ENCODE measurements at regions not wholly inside any gene's neighbourhood (a gene's known extent, or its start where the extent isn't known, plus 50 kb on each side); places are given as distances from the start of the nearest gene placed in this dataset.

DNA sequence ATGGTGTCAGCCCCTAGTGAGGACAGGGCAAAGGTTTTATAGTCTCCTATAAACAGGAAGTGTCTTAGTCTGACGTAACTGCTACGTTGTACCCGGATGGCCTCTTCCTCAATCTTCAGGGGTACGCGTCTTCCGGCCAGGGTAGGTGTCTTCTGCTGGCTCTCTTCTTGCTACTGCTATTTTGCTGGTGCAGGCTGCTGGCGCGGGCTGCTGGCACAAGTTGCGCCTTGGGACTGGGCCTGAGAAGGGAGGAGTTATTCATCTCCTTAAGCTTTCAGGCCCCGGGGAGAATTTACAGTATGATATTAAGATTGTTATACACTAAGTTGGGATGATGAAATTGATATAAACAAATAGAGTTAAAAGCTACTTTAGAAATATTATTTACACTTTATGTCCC is 74.4 kb downstream of the HDGFL1 start:
- Histone ChIP-seq H3K4me3 (no peak overlapping the region), H3K27ac (no peak overlapping the region), H3K27me3 (no peaks in the 10 kb centered on the region), H3K36me3 (replicated peaks in 1 of 2; ENCODE audit: insufficient read depth in 1 of 2, low read depth in 2 of 2) (no peaks in the 10 kb centered on the region), H3K4me1 (no peaks in the 10 kb centered on the region), H3K9me3 (no peaks in the 10 kb centered on the region)
- 86 to 95% methylated on average over 9 to 10 of the region's 10 CpGs for WGBS, 2 donors
- DNase-seq (no peak), ATAC-seq (no peak)
- intact Hi-C loops (cut with DNase I): no loop called here
- TF ChIP-seq, protein P1, sequence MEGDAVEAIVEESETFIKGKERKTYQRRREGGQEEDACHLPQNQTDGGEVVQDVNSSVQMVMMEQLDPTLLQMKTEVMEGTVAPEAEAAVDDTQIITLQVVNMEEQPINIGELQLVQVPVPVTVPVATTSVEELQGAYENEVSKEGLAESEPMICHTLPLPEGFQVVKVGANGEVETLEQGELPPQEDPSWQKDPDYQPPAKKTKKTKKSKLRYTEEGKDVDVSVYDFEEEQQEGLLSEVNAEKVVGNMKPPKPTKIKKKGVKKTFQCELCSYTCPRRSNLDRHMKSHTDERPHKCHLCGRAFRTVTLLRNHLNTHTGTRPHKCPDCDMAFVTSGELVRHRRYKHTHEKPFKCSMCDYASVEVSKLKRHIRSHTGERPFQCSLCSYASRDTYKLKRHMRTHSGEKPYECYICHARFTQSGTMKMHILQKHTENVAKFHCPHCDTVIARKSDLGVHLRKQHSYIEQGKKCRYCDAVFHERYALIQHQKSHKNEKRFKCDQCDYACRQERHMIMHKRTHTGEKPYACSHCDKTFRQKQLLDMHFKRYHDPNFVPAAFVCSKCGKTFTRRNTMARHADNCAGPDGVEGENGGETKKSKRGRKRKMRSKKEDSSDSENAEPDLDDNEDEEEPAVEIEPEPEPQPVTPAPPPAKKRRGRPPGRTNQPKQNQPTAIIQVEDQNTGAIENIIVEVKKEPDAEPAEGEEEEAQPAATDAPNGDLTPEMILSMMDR (IDR thresholded peaks at IDR 0.05): no peak
- TF ChIP-seq POLR2A (IDR thresholded peaks at IDR 0.05): no peak

DNA sequence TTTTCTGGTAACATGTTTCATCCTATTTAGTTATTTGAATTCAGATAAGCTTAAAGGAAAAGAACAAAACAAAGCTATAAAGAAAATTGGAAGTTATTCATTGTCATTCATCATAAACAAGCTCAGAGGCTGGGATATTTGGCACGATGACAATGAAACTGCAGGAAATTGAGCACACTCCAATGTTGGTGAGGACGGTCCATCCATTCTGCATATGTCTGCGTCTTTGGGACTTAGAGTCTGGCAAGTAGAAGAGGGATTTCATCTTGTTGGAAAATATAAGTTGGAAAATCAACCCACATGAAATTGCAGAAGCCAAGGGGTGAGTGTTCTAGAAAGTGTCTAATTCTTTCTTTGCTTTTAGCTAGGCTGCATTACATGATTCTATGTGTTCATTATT is 78.4 kb downstream of the HDGFL1 start:
- ATAC-seq: no peak
- no peak for DNase-seq
- no peaks in the 10 kb centered on the region for H3K27me3 ChIP-seq
- 64 to 69% methylated on average over 3 of the region's 3 CpGs for WGBS, 2 donors
- no peak overlapping the region for H3K27ac ChIP-seq
- no peaks in the 10 kb centered on the region for H3K9me3 ChIP-seq
- H3K4me3 ChIP-seq: no peak overlapping the region
- no peaks in the 10 kb centered on the region for H3K36me3 ChIP-seq (replicated peaks in 1 of 2; ENCODE audit: insufficient read depth in 1 of 2, low read depth in 2 of 2)
- no peaks in the 10 kb centered on the region for H3K4me1 ChIP-seq
- TF ChIP-seq POLR2A (IDR thresholded peaks at IDR 0.05): no peak
- TF ChIP-seq, protein P1 (IDR thresholded peaks at IDR 0.05): no peak
- intact Hi-C loops (cut with DNase I): no loop called here

DNA sequence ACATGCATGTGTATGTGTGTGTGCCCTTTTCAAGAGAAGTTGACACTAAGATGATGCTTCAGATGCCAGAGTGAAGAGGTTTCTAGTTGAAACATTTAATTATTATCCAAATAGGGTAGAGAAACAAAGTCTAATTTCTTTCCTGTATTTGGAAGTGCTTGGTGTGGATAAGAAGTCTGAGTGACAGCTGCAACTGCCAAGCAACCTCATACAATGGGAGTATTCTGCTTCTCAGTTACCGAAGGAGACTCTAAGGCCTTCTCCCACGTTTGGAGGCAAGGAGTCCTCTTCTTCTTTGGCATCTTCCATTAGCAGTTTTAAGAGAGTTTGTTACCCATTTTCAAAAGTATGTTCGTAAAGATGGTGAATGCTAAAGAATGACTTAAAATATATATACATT is 82.4 kb downstream of the HDGFL1 start:
- H3K4me3 ChIP-seq: no peak overlapping the region
- TF ChIP-seq POLR2A (IDR thresholded peaks at IDR 0.05): no peak
- TF ChIP-seq, protein P1 (IDR thresholded peaks at IDR 0.05): no peak
- intact Hi-C loops (cut with DNase I): no loop called here
- no peak overlapping the region for H3K27ac ChIP-seq
- no peaks in the 10 kb centered on the region for H3K36me3 ChIP-seq (replicated peaks in 1 of 2; ENCODE audit: insufficient read depth in 1 of 2, low read depth in 2 of 2)
- DNase-seq: no peak
- no peaks in the 10 kb centered on the region for H3K9me3 ChIP-seq
- no peaks in the 10 kb centered on the region for H3K27me3 ChIP-seq
- no peak for ATAC-seq
- 71 to 77% methylated on average over 3 of the region's 3 CpGs for WGBS, 2 donors
- peaks cover 3% of the 10 kb centered on the region for H3K4me1 ChIP-seq

DNA sequence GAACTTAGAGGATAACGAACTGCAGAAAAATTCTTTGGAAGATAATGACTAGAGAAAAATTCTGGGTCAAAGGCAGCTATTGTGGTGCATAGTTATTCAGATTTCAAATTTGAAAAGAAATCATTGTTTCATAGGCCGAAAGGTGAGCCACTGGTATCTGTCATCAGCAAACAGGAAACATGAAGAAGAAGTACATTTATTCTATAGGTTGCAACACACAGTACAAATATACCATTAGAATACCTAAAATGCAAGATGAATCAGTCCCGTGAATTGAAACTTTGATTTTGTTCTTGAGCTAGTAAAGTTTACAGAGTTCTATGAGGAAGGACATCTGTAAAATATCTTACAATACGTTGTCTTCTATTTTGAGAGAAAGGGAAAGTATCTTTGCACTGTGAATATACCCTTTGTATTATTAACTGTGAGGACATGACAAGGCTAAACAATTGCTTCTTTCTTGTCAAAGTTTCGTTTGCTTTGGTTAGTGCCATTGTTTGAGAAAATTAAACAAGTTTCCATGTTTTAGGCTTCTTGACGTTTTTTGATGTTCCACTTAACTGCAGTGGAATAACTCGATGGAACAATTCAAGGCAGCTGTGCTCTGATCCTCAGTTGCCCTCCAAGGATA is 84.7 kb downstream of the HDGFL1 start:
- intact Hi-C loops (cut with DNase I): no loop called here
- no peak for TF ChIP-seq POLR2A (IDR thresholded peaks at IDR 0.05)
- TF ChIP-seq, protein P1 (IDR thresholded peaks at IDR 0.05): no peak

DNA sequence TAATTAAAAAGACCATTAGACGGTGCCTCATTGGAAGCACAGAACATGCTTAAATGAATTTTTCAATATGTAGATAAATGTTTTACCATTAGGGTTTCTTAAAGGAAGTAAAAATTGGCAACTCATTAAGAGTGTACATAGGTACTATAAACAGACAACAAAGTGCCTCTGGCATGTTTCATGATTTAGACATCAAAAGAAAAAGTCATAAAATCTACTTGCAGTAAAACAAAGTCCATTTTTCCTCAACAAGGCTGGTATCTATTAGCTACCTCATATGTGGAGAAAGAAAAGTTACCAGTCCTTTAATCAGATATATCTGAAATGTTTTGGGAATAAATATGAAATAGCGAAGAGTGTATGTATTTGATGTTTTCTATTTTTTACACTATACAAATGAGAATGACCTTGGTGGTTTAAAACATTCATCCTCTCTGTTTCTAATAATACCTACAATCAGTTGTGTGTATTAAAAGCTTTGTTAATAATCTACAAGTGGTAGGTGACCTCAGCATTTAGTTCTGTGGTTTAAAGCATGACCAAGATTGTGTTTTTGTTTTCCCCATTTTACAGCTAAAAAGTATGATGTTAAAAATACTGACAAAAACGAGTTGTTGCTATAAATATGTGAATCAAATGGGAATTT is 87.5 kb downstream of the HDGFL1 start:
- intact Hi-C loops (cut with DNase I): no loop called here
- peaks cover 19% of the 10 kb centered on the region for H3K4me1 ChIP-seq
- WGBS, 2 donors: 34 to 37% methylated on average over 3 of the region's 3 CpGs
- H3K9me3 ChIP-seq: no peaks in the 10 kb centered on the region
- H3K27ac ChIP-seq: peak overlapping the region in 1 of 4 donors; percentile 11
- DNase-seq (no peak), ATAC-seq (no peak)
- H3K4me3 ChIP-seq: no peak overlapping the region
- H3K36me3 ChIP-seq (replicated peaks in 1 of 2; ENCODE audit: insufficient read depth in 1 of 2, low read depth in 2 of 2): no peaks in the 10 kb centered on the region
- TF ChIP-seq, protein P1 (IDR thresholded peaks at IDR 0.05): no peak
- no peak for TF ChIP-seq POLR2A (IDR thresholded peaks at IDR 0.05)
- no peaks in the 10 kb centered on the region for H3K27me3 ChIP-seq

More for the DNA sequence above, 84.7 kb downstream of the HDGFL1 start:
- H3K9me3 ChIP-seq: no peaks in the 10 kb centered on the region
- H3K27ac ChIP-seq: no peak overlapping the region
- 51 to 55% methylated on average over 7 of the region's 7 CpGs for WGBS, 2 donors
- H3K36me3 ChIP-seq (replicated peaks in 1 of 2; ENCODE audit: insufficient read depth in 1 of 2, low read depth in 2 of 2): no peaks in the 10 kb centered on the region
- peaks cover 19% of the 10 kb centered on the region for H3K4me1 ChIP-seq
- no peak overlapping the region for H3K4me3 ChIP-seq
- DNase-seq (no peak), ATAC-seq (no peak)
- no peaks in the 10 kb centered on the region for H3K27me3 ChIP-seq
